NB4 (cell line): ENCODE measurements at regions not wholly inside any gene's neighbourhood (a gene's known extent, or its start where the extent isn't known, plus 50 kb on each side); places are given as distances from the start of the nearest gene placed in this dataset.

Experiments
- CTCF ChIP-seq: IDR thresholded peaks from one replicate; pipeline ENCODE4 v1.5.1; 2012; ENCODE audit warnings: low read depth, low read length
- MYC ChIP-seq: IDR thresholded peaks from 2 replicates; pipeline ENCODE4 v1.6.1; 2011; ENCODE audit warnings: low read depth, low read length
- POLR2A ChIP-seq: IDR thresholded peaks from 2 replicates; pipeline ENCODE4 v1.6.1; 2011; ENCODE audit warnings: mild to moderate bottlenecking; ENCODE audit not compliant: insufficient read length; ENCODE audit errors: extremely low read depth
- TF ChIP-seq, protein P1 (sequence below): IDR thresholded peaks from 2 replicates; pipeline ENCODE4 v1.6.1; 2011; ENCODE audit warnings: low read depth, low read length

GRCh38 chr5:44497606-44498005, 108.4 kb upstream of the FGF10 start:
- no peak for TF ChIP-seq CTCF
- no peak for TF ChIP-seq MYC
- no peak for TF ChIP-seq POLR2A
- TF ChIP-seq, protein P1, sequence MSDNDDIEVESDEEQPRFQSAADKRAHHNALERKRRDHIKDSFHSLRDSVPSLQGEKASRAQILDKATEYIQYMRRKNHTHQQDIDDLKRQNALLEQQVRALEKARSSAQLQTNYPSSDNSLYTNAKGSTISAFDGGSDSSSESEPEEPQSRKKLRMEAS, result no peak
